ENCODE measurements at regions not wholly inside any gene's neighbourhood (a gene's known extent, or its start where the extent isn't known, plus 50 kb on each side); places are given as distances from the start of the nearest gene placed in this dataset.
"Not testable (repeated sequence)": the region's sequence is repeated elsewhere in the genome, so short reads cannot be mapped to it uniquely, and the experiment has no call there.

GRCh38 chr9:124126648-124127646 is 115.4 kb downstream of the LHX2 start:
- Histone ChIP-seq H3K4me1 (ENCODE audit: control insufficient read depth, insufficient read depth, low read length) (peaks cover 15% of the 10 kb centered on the region; the same call in 1 of the 2 replicates), H3K9me3 (ENCODE audit: control insufficient read depth, insufficient read depth, low read length) (no peaks in the 10 kb centered on the region), H3K27me3 (ENCODE audit: control insufficient read depth, insufficient read depth, low read length) (no peaks in the 10 kb centered on the region), H3K27ac (ENCODE audit: low read depth, low read length) (no peak overlapping the region), H3K36me3 (ENCODE audit: control insufficient read depth, insufficient read depth, low read length) (no peaks in the 10 kb centered on the region), H3K9ac (ENCODE audit: low read depth, low read length) (no peak overlapping the region), H3K4me3 (ENCODE audit: low read depth, low read length) (no peak overlapping the region)

DNA sequence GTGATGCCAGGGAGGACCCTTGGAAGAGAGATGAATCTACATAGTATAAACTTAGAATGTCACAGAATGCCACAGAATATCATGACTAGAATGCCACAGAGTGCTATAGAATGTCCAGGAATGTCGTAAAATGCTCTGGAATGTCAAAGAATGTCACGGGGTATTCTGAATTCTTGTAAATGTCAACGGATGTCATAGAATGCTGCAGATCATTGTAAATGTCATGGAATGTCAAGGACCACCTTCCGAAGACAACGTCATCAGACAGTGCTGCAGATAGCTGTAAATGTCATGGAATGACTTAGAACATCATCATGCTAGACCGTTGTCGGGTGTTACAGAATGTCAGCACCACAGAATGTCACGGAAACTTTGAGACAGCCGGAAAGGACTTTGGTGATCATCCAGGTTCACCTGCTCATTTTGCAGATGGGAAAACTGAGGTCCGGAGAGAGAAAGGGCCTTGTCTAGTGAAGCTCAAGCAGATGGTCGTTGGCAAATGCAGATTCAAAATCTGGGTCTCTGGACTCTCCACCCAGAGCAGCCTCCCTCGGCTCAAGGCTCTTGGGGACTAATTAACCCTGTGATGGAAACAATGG is 117.1 kb downstream of the LHX2 start:
- no peak overlapping the region for H3K9ac ChIP-seq (ENCODE audit: low read depth, low read length)
- H3K27me3 ChIP-seq (ENCODE audit: control insufficient read depth, insufficient read depth, low read length), result no peaks in the 10 kb centered on the region
- H3K36me3 ChIP-seq (ENCODE audit: control insufficient read depth, insufficient read depth, low read length), result no peaks in the 10 kb centered on the region
- no peak overlapping the region for H3K4me3 ChIP-seq (ENCODE audit: low read depth, low read length)
- no peak overlapping the region for H3K27ac ChIP-seq (ENCODE audit: low read depth, low read length)
- peaks cover 18% of the 10 kb centered on the region; the same call in 1 of the 2 replicates for H3K4me1 ChIP-seq (ENCODE audit: control insufficient read depth, insufficient read depth, low read length)
- H3K9me3 ChIP-seq (ENCODE audit: control insufficient read depth, insufficient read depth, low read length), result no peaks in the 10 kb centered on the region

DNA sequence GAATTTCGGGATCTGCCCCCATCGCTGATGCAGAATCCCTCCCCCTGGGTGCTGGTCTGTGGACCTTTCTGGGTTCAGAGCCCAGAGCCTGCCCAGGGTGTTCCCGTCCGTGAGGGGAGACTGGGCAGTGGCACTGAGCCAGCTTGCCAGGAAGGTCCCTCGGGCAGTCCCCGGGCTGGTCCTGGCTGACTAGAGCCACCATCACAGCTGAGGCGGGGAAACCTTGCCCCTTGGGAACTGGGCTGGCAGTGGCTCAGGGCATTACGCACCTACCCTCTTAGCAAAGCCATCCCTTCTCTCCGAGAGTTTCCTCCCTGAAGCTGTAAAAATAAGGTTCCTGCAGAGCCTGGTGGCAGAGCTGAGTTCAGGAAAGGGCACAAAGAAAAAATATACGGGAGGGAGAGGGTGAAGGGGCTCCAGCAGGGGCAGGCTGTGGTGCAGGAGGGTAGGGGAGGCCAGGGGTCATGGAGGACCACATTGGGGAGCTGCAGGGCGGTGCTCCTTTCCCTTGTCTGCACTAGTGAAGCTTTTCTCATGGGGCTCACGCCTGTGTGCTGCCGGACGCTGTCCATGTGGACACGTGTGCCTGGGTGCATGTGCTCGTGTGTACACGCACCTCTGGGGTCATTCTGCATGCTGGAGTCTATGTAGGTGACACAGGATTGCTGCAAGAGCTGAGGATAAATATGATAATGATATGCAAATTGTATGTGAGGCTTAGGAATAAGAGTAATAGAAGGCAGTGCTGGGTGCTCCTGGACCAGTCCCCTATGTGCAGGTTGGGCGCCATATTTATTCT is 118.9 kb downstream of the LHX2 start:
- H3K4me1 ChIP-seq (ENCODE audit: control insufficient read depth, insufficient read depth, low read length), result peaks cover 9% of the 10 kb centered on the region; the same call in 1 of the 2 replicates
- H3K36me3 ChIP-seq (ENCODE audit: control insufficient read depth, insufficient read depth, low read length), result no peaks in the 10 kb centered on the region
- no peaks in the 10 kb centered on the region for H3K27me3 ChIP-seq (ENCODE audit: control insufficient read depth, insufficient read depth, low read length)
- no peak overlapping the region for H3K9ac ChIP-seq (ENCODE audit: low read depth, low read length)
- H3K9me3 ChIP-seq (ENCODE audit: control insufficient read depth, insufficient read depth, low read length), result no peaks in the 10 kb centered on the region
- H3K4me3 ChIP-seq (ENCODE audit: low read depth, low read length), result no peak overlapping the region
- H3K27ac ChIP-seq (ENCODE audit: low read depth, low read length), result no peak overlapping the region

GRCh38 chr9:124131518-124131917 is 120.0 kb downstream of the LHX2 start:
- not testable (repeated sequence) for H3K9me3 ChIP-seq (ENCODE audit: control insufficient read depth, insufficient read depth, low read length); H3K4me1 ChIP-seq (ENCODE audit: control insufficient read depth, insufficient read depth, low read length); H3K27ac ChIP-seq (ENCODE audit: low read depth, low read length); H3K27me3 ChIP-seq (ENCODE audit: control insufficient read depth, insufficient read depth, low read length); H3K4me3 ChIP-seq (ENCODE audit: low read depth, low read length); H3K36me3 ChIP-seq (ENCODE audit: control insufficient read depth, insufficient read depth, low read length); H3K9ac ChIP-seq (ENCODE audit: low read depth, low read length)

- Histone ChIP-seq H3K27me3 (ENCODE audit: control insufficient read depth, insufficient read depth, low read length) (no peaks in the 10 kb centered on the region), H3K4me1 (ENCODE audit: control insufficient read depth, insufficient read depth, low read length) (0 out of 2 replicates have a peak, but pooled peaks cover 3% of the 10 kb centered on the region), H3K4me3 (ENCODE audit: low read depth, low read length) (no peak overlapping the region), H3K9ac (ENCODE audit: low read depth, low read length) (no peak overlapping the region), H3K36me3 (ENCODE audit: control insufficient read depth, insufficient read depth, low read length) (no peaks in the 10 kb centered on the region), H3K9me3 (ENCODE audit: control insufficient read depth, insufficient read depth, low read length) (no peaks in the 10 kb centered on the region), H3K27ac (ENCODE audit: low read depth, low read length) (no peak overlapping the region)
These were observed 121.1 kb downstream of the LHX2 start for GRCh38 chr9:124132671-124133147.

DNA sequence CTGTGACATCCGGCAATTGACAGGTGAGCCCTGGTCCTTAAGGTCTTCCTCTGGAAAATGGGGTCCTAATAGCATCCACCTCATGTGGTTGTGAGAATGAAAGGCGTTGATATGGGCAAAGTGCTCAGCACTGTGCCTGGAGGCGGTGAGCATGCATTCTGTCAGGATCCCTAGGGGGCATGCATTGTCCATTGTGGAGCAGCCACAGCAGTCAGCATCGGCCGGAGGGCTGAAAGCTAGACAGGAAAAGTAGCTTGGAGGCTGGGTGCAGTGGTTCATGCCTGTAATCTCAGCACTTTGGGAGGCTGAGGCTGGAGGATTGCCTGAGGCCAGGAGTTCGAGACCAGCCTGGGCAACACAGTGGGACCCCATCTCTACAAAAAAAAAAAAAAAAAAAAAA is 122.2 kb downstream of the LHX2 start:
- Histone ChIP-seq H3K9me3 (ENCODE audit: control insufficient read depth, insufficient read depth, low read length) (no peaks in the 10 kb centered on the region), H3K27me3 (ENCODE audit: control insufficient read depth, insufficient read depth, low read length) (no peaks in the 10 kb centered on the region), H3K4me1 (ENCODE audit: control insufficient read depth, insufficient read depth, low read length) (0 out of 2 replicates have a peak, but pooled peaks cover 3% of the 10 kb centered on the region), H3K4me3 (ENCODE audit: low read depth, low read length) (no peak overlapping the region), H3K36me3 (ENCODE audit: control insufficient read depth, insufficient read depth, low read length) (no peaks in the 10 kb centered on the region), H3K9ac (ENCODE audit: low read depth, low read length) (no peak overlapping the region), H3K27ac (ENCODE audit: low read depth, low read length) (no peak overlapping the region)

GRCh38 chr9:124134526-124134925 is 123.0 kb downstream of the LHX2 start:
- H3K9me3 ChIP-seq (ENCODE audit: control insufficient read depth, insufficient read depth, low read length), result no peaks in the 10 kb centered on the region
- 0 out of 2 replicates have a peak, but pooled peaks cover 3% of the 10 kb centered on the region for H3K4me1 ChIP-seq (ENCODE audit: control insufficient read depth, insufficient read depth, low read length)
- no peak overlapping the region for H3K9ac ChIP-seq (ENCODE audit: low read depth, low read length)
- no peak overlapping the region for H3K4me3 ChIP-seq (ENCODE audit: low read depth, low read length)
- H3K36me3 ChIP-seq (ENCODE audit: control insufficient read depth, insufficient read depth, low read length), result no peaks in the 10 kb centered on the region
- H3K27me3 ChIP-seq (ENCODE audit: control insufficient read depth, insufficient read depth, low read length), result no peaks in the 10 kb centered on the region
- no peak overlapping the region for H3K27ac ChIP-seq (ENCODE audit: low read depth, low read length)

DNA sequence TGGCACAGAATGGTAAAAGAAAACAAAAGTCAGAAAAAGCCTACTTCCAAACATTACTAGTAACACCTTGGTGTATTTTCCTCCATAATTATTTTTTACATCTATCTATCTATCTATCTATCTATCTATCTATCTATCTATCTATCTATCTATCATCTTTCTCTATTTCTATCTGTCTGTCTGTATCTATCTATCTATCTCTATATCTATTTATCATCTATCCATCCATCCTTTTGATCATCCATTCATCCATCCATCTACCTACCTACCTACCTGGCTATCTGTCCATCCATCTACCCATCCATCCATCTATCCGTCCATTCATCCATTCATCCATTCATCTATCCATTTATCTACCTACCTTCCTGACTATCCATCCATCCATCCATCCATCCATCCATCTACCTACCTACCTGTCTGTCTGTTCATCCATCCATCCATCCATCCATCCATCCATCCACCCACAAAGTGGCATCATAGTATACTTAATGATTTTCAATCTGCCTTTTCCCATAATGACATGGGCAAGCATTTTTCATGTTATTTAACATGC is 121.9 kb upstream of the NEK6 start:
- Histone ChIP-seq H3K4me3 (ENCODE audit: low read depth, low read length) (no peak overlapping the region), H3K9me3 (ENCODE audit: control insufficient read depth, insufficient read depth, low read length) (no peaks in the 10 kb centered on the region), H3K27ac (ENCODE audit: low read depth, low read length) (no peak overlapping the region), H3K9ac (ENCODE audit: low read depth, low read length) (no peak overlapping the region), H3K4me1 (ENCODE audit: control insufficient read depth, insufficient read depth, low read length) (0 out of 2 replicates have a peak, but pooled peaks cover 3% of the 10 kb centered on the region), H3K27me3 (ENCODE audit: control insufficient read depth, insufficient read depth, low read length) (no peaks in the 10 kb centered on the region), H3K36me3 (ENCODE audit: control insufficient read depth, insufficient read depth, low read length) (no peaks in the 10 kb centered on the region)

- no peak overlapping the region for H3K27ac ChIP-seq (ENCODE audit: low read depth, low read length)
- no peak overlapping the region for H3K9ac ChIP-seq (ENCODE audit: low read depth, low read length)
- no peak overlapping the region for H3K4me3 ChIP-seq (ENCODE audit: low read depth, low read length)
- H3K9me3 ChIP-seq (ENCODE audit: control insufficient read depth, insufficient read depth, low read length), result no peaks in the 10 kb centered on the region
- H3K4me1 ChIP-seq (ENCODE audit: control insufficient read depth, insufficient read depth, low read length), result 0 out of 2 replicates have a peak, but pooled peaks cover 3% of the 10 kb centered on the region
- H3K27me3 ChIP-seq (ENCODE audit: control insufficient read depth, insufficient read depth, low read length), result no peaks in the 10 kb centered on the region
- H3K36me3 ChIP-seq (ENCODE audit: control insufficient read depth, insufficient read depth, low read length), result no peaks in the 10 kb centered on the region
These were observed 120.5 kb upstream of the NEK6 start for GRCh38 chr9:124137009-124137943.
